ENCODE measurements at regions not wholly inside any gene's neighbourhood (a gene's known extent, or its start where the extent isn't known, plus 50 kb on each side); places are given as distances from the start of the nearest gene placed in this dataset.

DNA sequence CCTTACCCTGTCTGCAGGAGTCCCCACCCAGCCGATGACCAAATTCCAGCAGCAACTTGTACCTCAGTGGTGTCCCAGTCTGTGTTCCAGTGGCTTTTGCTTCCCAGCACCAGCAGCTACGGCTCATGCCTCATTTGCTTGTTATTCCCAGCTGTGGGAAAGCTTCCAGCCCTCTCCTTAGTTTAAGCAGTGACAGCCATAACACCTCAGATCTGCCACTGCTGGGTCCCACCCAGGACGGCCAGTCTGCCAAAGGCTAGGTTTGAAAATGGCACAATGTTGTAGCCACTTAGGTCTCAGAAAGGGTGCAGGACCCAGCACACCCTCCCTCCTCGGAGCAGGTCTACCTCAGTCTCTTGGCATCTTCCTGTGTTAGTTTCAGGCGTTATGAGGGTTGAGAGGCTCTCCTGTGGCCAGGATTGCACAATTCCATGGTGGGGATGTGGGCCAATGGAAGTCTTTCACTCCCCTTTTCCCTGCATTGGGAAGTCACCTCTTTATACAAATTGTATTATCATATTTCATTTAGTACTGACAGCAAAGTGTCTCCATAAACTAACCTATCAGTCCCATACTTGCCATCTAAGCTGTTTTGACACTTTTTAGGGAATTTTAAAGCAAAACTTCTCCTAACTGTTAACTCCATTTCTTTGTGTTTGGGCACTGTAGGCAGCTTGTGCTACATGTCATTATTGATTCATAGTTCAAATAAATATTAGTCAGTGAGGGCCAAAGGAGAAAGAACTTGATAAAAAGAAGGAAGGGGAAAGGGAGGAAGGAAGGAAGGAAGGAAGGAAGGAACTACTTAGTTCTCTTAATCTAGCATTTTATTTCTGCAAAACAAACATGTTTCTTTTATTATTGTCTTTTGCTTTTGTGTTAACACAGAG, 62.9 kb upstream of the FAM110C start:
- CTCF ChIA-PET: no interaction called here

DNA sequence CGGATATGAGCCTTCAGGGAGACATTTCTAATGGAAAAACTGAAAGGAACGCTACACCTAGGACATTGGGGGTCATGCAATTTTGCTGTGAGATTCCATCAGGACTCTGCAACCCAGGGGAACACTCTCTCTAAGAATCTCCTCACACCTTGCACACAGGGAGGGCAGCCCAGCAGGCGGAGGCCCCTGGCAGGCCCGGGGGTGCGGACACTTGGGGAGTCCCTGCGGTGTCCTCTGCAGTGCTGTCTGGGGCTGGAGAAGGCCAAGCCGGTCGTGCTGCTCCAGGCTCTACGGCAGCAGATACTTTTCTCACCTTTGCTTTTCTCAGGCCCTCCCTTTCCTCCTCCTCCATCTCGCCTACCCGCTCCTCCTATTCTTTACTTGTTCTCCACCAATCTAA, 54.7 kb upstream of the FAM110C start:
- DNase-seq: no peak
- no peaks in the 10 kb centered on the region for H3K27me3 ChIP-seq (ENCODE audit: insufficient read depth, low read length, poor library complexity, severe bottlenecking)
- Mint-ChIP-seq H3K9me3 (peaks cover 2 to 16% (median 8%) of the 10 kb centered on the region in 5 donors), H3K4me3 (no peak overlapping the region), H3K27me3 (peaks cover 4 to 6% of the 10 kb centered on the region in 2 donors), H3K27ac (no peak overlapping the region), H3K36me3 (peaks cover 0 to 16% (median 1%) of the 10 kb centered on the region in 3 donors), H3K4me1 (no peaks in the 10 kb centered on the region)
- no peak overlapping the region for H3K4me3 ChIP-seq (ENCODE audit: low read length)
- ChIA-PET POLR2A (no interaction called here), CTCF (no interaction called here)
- no peaks in the 10 kb centered on the region for H3K36me3 ChIP-seq (ENCODE audit: insufficient read depth, low read length)
- H3K4me1 ChIP-seq (ENCODE audit: insufficient read depth, low read length): no peaks in the 10 kb centered on the region
- no peak overlapping the region for H3K27ac ChIP-seq (ENCODE audit: low read depth, low read length)
- no peaks in the 10 kb centered on the region for H3K9me3 ChIP-seq (ENCODE audit: low read length)

More for the DNA sequence above, 62.9 kb upstream of the FAM110C start:
- no peak overlapping the region for H3K27ac ChIP-seq (ENCODE audit: low read depth, low read length)
- Mint-ChIP-seq H3K27me3 (peaks cover 8 to 42% of the 10 kb centered on the region in 2 donors), H3K9me3 (peaks cover 20 to 36% (median 27%) of the 10 kb centered on the region in 5 donors), H3K4me3 (no peak overlapping the region), H3K36me3 (peaks cover 0 to 37% (median 3%) of the 10 kb centered on the region in 3 donors), H3K4me1 (no peaks in the 10 kb centered on the region), H3K27ac (peak overlapping the region in 1 of 8 donors; percentile 61)
- H3K36me3 ChIP-seq (ENCODE audit: insufficient read depth, low read length): no peaks in the 10 kb centered on the region
- H3K4me3 ChIP-seq (ENCODE audit: low read length): no peak overlapping the region
- no peaks in the 10 kb centered on the region for H3K9me3 ChIP-seq (ENCODE audit: low read length)
- DNase-seq: no peak
- H3K4me1 ChIP-seq (ENCODE audit: insufficient read depth, low read length): no peaks in the 10 kb centered on the region
- POLR2A ChIA-PET: no interaction called here
- H3K27me3 ChIP-seq (ENCODE audit: insufficient read depth, low read length, poor library complexity, severe bottlenecking): no peaks in the 10 kb centered on the region
